Suppressor macrophage (primary cell): ENCODE measurements at regions not wholly inside any gene's neighbourhood (a gene's known extent, or its start where the extent isn't known, plus 50 kb on each side); places are given as distances from the start of the nearest gene placed in this dataset.

ENCODE experiments used
- DNase-seq, 4 experiments: peaks; one replicate each; pipeline ENCODE4 v3.0.0-alpha.2; 2020 to 2022

- peak; percentile 88 to 97 (median 90) for DNase-seq
These were observed 184.2 kb upstream of the ZEB2 start for GRCh38 chr2:144703852-144704708.

GRCh38 chr2:144702051-144702450 is 182.1 kb upstream of the ZEB2 start:
- peak; percentile 67 to 89 (median 84) for DNase-seq

DNA sequence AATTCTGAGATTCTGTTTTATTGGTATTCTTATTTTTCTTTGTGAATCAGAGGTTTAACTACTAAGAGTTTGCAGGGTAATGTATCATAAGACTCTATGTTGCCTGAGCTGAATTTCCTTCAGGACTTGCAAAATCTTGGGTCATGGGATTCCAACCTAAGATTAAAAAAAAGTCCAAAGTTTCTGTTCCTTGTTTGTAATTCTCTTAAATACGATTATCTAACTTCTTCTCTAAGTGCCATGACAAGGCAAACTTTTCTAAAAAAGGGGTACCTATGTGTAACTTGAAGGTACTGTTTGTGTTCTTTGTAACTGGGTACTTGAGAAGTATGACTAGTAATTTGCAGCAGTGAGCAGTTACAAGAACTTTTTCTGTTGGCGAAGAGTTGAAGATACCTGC is 181.3 kb upstream of the ZEB2 start:
- peak; percentile 68 to 96 (median 86) for DNase-seq

DNA sequence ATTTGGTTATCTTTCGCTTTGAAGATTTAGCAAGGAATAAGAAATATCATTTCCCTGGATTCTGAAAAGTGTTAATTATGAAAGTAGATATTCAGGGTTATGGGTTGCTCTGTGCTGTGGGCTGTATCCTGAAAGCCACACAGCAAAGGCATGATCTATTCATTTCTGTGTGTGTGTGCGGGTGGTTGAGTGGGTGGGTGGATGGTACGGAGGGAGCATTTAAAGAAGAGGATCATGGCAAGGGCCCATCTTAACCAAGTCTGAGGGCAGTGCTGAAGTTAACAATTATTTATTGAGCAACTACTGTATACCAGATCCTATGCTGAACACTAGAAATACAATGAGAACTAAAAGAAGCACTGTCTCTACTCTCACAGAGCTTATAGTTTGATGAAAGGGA is 178.2 kb upstream of the ZEB2 start:
- DNase-seq = peak in 3 of 4 experiments; percentile 50 to 59 (median 54)

GRCh38 chr2:144695657-144696056 is 175.7 kb upstream of the ZEB2 start:
- no peak for DNase-seq

GRCh38 chr2:144694456-144694855 is 174.5 kb upstream of the ZEB2 start:
- no peak for DNase-seq

DNA sequence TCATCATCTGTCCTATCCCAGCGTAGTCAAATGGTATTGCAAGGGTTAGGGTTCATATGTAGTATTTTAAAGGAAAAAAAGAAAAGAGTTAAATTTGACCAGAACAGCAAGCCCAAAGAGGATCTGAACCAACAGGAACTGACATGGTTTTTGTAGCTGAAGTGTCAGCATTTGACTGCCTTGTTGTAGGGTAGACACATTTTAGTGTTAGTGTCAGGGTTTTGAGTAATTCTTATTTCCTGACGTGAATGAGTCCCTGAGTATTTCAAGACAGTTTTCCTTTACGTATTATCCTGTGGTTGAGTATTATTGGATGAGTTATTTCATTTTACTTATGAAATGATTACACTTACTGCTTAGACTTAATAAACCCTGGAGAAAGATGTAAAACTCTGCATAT is 173.3 kb upstream of the ZEB2 start:
- peak; percentile 68 to 97 (median 88) for DNase-seq

DNA sequence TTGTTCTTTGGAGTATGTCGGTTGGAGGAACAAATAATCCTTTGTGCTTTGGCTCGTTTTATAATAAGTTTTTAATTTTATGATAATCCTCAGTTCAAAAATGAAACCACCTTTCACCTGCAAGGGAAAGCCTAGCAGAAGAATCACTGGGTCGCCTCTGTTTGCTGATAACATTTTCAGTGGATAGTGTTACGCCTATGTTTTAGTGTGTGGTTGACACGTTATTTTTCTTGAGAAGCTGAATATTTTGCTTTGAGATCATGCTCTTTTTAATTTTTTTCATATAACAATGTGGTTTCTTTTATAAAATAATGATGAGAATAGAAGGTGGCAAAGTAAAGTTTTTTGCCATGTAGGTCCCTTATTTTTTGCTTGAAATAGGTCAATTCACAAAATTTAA is 172.7 kb upstream of the ZEB2 start:
- DNase-seq = no peak

- DNase-seq = no peak
These were observed 170.9 kb upstream of the ZEB2 start for GRCh38 chr2:144690771-144691170.

DNA sequence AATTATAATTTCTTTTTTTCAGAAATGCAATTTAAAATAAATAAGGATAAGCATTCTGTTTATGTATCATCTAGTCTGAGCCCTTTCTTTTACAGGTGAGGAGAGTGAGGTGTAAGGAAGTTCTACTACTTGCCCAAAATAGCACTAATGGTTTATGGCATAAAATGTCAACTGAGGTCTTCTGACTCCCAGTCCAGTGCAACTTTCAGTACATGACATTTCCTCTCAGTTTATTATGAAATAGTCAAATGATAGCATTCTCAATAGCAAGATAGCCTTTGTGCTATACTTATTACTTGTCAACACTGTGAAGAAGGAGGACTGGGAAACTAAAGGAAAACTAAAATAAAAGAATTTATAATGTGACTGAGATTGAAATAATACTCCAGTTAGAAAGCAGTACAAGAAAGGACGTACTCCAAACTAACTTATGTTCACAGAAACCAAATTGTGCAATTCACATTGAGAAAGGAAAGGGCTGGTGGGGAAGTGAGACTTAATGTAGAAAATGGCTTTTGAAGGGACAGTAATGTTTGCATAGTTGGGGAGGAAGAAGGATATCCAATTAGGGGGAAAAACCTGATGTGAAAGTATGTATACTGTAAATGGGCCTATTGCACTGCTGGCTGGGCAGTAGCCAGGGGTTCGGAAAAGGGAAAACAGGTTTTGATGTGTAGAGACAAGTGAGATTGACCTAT is 166.7 kb upstream of the ZEB2 start:
- DNase-seq = peak; percentile 66 to 94 (median 80)

DNA sequence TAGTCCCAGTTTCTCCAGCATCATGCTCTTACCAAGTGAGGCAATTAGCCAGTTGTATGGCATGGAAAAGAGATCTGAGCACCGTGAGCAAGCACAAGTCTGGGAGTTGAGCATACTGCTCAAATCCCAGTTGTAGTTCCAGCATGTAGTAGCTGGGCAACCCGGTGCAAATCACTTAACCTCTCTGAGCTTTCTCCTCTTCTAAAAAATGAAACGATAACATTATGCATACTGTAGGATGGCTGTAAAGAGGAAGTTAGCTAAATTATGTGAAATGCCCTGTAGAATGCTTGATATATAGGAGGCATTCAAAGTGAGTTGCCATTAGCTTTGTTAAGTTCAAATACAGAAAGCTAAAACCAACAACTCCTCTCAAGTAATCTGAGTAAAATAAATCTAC is 164.0 kb upstream of the ZEB2 start:
- peak in 1 of 4 experiments; percentile 58 for DNase-seq

DNA sequence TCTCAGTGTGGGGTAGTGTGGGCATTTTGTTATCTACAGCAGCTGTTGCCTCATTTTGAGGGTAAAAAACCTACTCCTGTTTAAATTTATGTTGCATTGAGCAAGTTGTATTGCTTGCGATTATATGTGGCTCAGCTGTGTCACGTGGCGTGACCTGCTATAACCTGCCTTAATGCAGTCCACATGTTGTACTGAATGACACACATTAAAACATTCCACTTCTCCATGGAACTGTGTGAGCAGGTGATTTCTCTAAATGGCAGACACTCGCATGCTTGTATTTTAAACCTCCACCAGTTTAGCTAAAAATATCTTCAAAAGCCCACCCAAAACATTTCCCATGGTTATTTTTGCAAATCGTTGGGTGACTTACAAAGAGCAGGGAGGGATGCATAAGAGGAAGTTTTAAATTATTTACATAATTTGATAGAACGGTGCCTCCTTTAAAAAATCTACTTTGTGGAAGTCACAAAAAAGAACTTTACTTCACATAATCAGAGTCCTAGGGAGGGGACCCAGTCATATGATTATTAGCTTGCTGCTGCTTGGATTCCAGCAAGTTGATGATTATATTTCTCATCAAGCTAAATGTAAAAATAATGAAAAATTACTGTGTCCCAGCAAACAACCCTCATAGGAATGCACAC is 163.3 kb upstream of the ZEB2 start:
- DNase-seq = peak in 3 of 4 experiments; percentile 62 to 73 (median 67)

- peak; percentile 64 to 81 (median 80) for DNase-seq
These were observed 162.3 kb upstream of the ZEB2 start for GRCh38 chr2:144682248-144682647.

DNA sequence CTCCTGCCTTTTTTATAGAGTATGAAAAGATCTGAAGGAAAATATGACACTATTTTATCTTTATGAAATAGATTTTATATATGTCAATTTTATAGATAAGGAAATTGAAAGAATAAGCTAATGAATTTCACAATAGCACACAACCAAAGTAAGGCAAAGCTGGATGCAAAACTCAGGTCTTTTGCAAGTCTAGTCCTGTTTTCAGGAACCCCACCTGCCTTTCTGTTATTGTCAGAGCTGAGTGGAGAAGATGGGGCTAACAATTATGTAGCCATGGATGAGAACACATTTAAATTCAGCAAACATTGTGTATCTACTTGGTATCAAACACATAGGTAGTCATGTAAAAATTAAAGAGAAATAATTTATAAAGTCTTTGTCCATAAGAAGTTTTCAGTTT is 161.5 kb upstream of the ZEB2 start:
- no peak for DNase-seq

- no peak for DNase-seq
These were observed 160.0 kb upstream of the ZEB2 start for GRCh38 chr2:144679942-144680341.

GRCh38 chr2:144678736-144679135 is 158.8 kb upstream of the ZEB2 start:
- DNase-seq = no peak

- DNase-seq = no peak
These were observed 155.8 kb upstream of the ZEB2 start for GRCh38 chr2:144675731-144676130.

DNA sequence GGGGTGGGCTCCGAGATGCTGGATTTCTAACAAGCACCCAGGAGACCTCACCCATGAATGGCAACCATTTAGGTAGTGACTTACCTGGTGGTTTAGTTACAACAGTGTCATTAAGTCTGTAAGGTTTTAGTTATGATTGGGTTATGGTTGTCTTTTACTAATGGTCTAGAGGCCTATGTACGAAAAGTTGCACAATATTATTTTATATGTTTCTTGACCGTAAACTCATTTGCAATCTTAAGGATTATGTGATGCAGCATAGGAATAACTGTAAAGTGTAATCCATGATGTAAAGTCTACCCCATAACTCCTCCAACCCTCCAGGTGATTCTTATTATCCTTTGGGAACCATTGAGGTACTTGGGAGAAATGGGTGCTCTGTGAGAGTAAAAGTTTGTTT is 155.4 kb upstream of the ZEB2 start:
- DNase-seq = no peak

DNA sequence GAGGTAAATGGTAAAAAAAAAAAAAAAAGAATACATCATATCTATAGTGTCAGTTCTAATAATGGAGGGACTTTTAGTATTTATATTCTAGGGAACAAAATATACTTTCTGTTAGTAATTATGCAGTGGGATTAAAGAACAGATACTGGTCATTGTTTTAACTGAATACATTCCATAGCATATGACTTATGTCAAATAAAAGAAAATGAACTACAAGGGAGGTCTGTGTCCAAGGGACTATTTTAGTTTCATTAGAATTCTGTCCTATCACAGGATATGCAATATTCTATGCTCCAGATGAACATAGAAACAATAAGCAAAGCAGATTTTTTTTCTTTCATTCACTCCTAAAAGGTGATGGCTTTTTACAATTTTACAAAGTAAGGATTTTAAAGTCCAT is 154.2 kb upstream of the ZEB2 start:
- DNase-seq = no peak

DNA sequence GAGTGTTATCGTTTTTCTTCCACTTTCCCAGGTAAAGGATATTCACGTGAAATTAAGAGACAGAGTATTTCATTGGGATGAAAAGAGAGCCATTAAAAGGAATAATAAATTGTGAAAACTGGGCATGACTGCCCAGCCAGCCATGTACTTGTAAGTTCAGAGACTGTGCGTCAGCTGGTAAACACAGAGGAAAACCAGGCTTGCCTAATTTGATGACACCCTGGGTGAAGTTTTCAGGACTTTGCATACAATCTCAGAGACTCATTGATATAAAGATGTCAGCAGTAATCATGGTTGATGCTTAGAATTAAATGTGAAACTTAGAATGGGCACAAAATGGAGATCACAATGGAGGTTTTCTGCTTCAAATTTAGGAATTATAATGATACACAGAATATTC is 153.5 kb upstream of the ZEB2 start:
- peak in 1 of 4 experiments; percentile 32 for DNase-seq

GRCh38 chr2:144671695-144672455 is 152.0 kb upstream of the ZEB2 start:
- DNase-seq = peak; percentile 85 to 95 (median 89)

DNA sequence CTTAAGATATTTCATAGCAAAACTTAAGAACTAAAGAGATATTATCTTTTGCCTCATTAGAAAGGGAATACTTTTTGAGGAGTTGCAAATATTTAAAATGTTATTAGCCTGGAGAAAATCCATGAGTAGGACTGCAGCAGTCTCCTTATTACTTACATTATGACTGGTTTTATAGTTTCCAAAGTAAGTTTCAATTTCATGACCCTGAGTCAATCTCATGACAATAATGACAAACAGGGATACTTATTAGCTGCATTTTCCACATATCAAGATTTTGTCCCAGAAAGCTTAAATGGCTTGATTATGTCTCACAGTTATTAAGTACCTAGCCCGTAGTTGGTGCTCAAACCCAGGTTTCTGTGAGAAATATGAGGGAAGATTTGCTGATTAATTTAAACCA is 150.8 kb upstream of the ZEB2 start:
- DNase-seq = no peak

GRCh38 chr2:144670080-144670479 is 150.2 kb upstream of the ZEB2 start:
- DNase-seq = peak in 1 of 4 experiments; percentile 20
